ENCODE measurements at regions not wholly inside any gene's neighbourhood (a gene's known extent, or its start where the extent isn't known, plus 50 kb on each side); places are given as distances from the start of the nearest gene placed in this dataset.

GRCh38 chr5:18985171-18985758, 1002.7 kb downstream of the CDH18 start:
- ChIA-PET POLR2A (no interaction called here), CTCF (no interaction called here)
- Mint-ChIP-seq H3K4me1 (no peaks in the 10 kb centered on the region), H3K9me3 (peaks cover 6% of the 10 kb centered on the region), H3K27ac (no peak overlapping the region), H3K36me3 (ENCODE audit: low read depth) (no peaks in the 10 kb centered on the region), H3K27me3 (no peaks in the 10 kb centered on the region), H3K4me3 (no peak overlapping the region)
- no peak for DNase-seq

DNA sequence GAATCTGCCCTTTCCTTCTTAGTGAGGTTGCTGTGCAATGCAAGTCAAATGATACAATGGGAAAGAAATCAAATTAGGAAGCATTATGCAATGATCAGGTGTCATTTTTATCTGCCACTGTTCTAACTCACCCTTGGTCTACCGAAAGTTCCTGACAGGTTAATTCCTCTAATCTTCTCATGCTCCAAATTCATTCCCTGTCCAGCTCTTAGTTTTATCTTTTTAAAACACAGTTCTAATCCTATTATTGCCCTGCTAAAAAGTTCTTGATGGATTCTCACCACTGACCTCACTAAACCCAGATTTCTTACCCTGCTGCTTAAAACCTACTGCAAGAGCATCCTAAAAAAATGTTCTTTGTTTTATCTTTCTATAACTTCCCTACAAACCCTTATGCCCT, 1000.9 kb downstream of the CDH18 start:
- no peak for DNase-seq
- Mint-ChIP-seq H3K4me1 (no peaks in the 10 kb centered on the region), H3K4me3 (no peak overlapping the region), H3K36me3 (ENCODE audit: low read depth) (no peaks in the 10 kb centered on the region), H3K9me3 (peaks cover 6% of the 10 kb centered on the region), H3K27me3 (no peaks in the 10 kb centered on the region), H3K27ac (no peak overlapping the region)
- ChIA-PET POLR2A (no interaction called here), CTCF (no interaction called here)

GRCh38 chr5:18990852-18991251, 997.1 kb downstream of the CDH18 start:
- CTCF ChIA-PET = no interaction called here
- DNase-seq = no peak
- H3K36me3 Mint-ChIP-seq (ENCODE audit: low read depth) = no peaks in the 10 kb centered on the region
- no peaks in the 10 kb centered on the region for H3K27me3 Mint-ChIP-seq
- H3K4me1 Mint-ChIP-seq = no peaks in the 10 kb centered on the region
- H3K27ac Mint-ChIP-seq = no peak overlapping the region
- POLR2A ChIA-PET = no interaction called here
- no peak overlapping the region for H3K4me3 Mint-ChIP-seq
- H3K9me3 Mint-ChIP-seq = no peaks in the 10 kb centered on the region

DNA sequence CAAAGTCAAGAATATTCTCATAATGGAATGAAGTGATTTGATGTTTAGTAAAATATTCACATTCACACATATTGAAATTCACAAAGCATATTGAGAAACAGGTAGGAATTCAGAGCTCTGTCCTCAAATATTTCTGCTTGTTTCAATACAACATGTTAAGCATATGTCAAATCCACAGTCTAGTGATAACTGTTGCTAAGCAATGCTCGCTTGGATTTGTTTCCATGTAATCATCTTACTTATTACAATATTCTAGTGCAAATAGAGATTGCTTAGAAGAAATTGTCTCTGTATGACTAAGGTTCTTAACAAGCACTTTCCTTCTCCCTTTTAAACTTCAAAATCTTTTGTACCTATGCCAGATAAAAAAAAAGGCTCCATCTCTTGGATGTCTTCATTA, 995.7 kb downstream of the CDH18 start:
- DNase-seq = no peak
- ChIA-PET CTCF (no interaction called here), POLR2A (no interaction called here)
- no peaks in the 10 kb centered on the region for H3K9me3 Mint-ChIP-seq
- no peak overlapping the region for H3K27ac Mint-ChIP-seq
- H3K4me3 Mint-ChIP-seq = no peak overlapping the region
- no peaks in the 10 kb centered on the region for H3K27me3 Mint-ChIP-seq
- H3K4me1 Mint-ChIP-seq = no peaks in the 10 kb centered on the region
- H3K36me3 Mint-ChIP-seq (ENCODE audit: low read depth) = no peaks in the 10 kb centered on the region

DNA sequence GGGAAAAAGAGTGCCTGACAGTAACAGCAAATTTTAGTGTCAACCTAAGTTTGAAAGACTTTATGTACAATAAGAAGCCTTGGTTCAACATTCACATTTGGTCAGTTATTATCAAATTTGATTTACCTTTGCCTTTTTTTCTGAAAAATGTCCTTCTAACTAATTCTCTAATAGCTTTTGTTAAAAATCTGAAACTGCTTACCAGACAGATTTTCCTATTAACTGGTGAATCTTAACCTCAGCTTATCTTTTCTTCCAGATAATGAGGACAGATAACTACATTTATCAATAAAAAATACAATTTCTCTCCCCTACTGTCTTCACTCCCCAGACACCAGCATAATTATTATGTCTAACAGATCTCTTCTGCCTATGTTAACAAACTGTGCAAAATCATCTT, 988.5 kb downstream of the CDH18 start:
- CTCF ChIA-PET = no interaction called here
- H3K4me3 Mint-ChIP-seq = no peak overlapping the region

GRCh38 chr5:19001054-19001453, 986.9 kb downstream of the CDH18 start:
- POLR2A ChIA-PET = no interaction called here
- Mint-ChIP-seq H3K4me3 (no peak overlapping the region), H3K4me1 (no peaks in the 10 kb centered on the region), H3K36me3 (ENCODE audit: low read depth) (no peaks in the 10 kb centered on the region), H3K27ac (no peak overlapping the region), H3K9me3 (peaks cover 11% of the 10 kb centered on the region), H3K27me3 (no peaks in the 10 kb centered on the region)
- DNase-seq = no peak
- CTCF ChIA-PET = no interaction called here

More for the DNA sequence above, 988.5 kb downstream of the CDH18 start:
- POLR2A ChIA-PET = no interaction called here
- Mint-ChIP-seq H3K36me3 (ENCODE audit: low read depth) (no peaks in the 10 kb centered on the region), H3K9me3 (peaks cover 6% of the 10 kb centered on the region), H3K27me3 (no peaks in the 10 kb centered on the region), H3K4me1 (no peaks in the 10 kb centered on the region), H3K27ac (no peak overlapping the region)
- no peak for DNase-seq

GRCh38 chr5:19001539-19001938, 986.5 kb downstream of the CDH18 start:
- H3K9me3 Mint-ChIP-seq = peaks cover 11% of the 10 kb centered on the region
- H3K27me3 Mint-ChIP-seq = no peaks in the 10 kb centered on the region
- ChIA-PET CTCF (no interaction called here), POLR2A (no interaction called here)
- DNase-seq = no peak
- H3K4me1 Mint-ChIP-seq = no peaks in the 10 kb centered on the region
- no peak overlapping the region for H3K27ac Mint-ChIP-seq
- no peak overlapping the region for H3K4me3 Mint-ChIP-seq
- no peaks in the 10 kb centered on the region for H3K36me3 Mint-ChIP-seq (ENCODE audit: low read depth)

GRCh38 chr5:19002111-19002510, 985.9 kb downstream of the CDH18 start:
- H3K4me3 Mint-ChIP-seq = no peak overlapping the region

DNA sequence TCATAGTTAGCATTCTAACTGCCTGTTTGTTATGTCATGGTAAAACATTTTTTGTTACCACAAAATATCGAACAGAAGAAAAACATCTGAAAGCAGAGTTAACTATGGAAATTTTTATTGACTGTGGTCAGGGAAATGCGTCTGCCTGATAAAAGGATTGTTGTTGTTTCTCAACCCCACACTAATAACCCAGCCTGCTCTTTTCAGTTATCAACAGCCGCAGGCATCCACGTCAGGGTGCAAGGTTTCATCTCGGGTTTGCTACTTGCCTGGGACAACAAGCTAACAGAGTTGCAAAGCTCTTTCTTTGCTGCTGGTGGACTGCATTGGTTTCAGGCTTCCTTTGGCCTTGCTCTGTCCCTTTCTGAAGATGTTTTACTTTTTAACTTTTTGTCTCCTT, 969.2 kb downstream of the CDH18 start:
- no peaks in the 10 kb centered on the region for H3K27me3 Mint-ChIP-seq
- no peak overlapping the region for H3K4me3 Mint-ChIP-seq
- H3K9me3 Mint-ChIP-seq = peaks cover 8% of the 10 kb centered on the region

More at GRCh38 chr5:19002111-19002510, 985.9 kb downstream of the CDH18 start:
- no peak overlapping the region for H3K27ac Mint-ChIP-seq
- POLR2A ChIA-PET = no interaction called here
- H3K27me3 Mint-ChIP-seq = no peaks in the 10 kb centered on the region
- peaks cover 12% of the 10 kb centered on the region for H3K9me3 Mint-ChIP-seq
- DNase-seq = no peak
- H3K36me3 Mint-ChIP-seq (ENCODE audit: low read depth) = no peaks in the 10 kb centered on the region
- no peaks in the 10 kb centered on the region for H3K4me1 Mint-ChIP-seq
- CTCF ChIA-PET = no interaction called here

DNA sequence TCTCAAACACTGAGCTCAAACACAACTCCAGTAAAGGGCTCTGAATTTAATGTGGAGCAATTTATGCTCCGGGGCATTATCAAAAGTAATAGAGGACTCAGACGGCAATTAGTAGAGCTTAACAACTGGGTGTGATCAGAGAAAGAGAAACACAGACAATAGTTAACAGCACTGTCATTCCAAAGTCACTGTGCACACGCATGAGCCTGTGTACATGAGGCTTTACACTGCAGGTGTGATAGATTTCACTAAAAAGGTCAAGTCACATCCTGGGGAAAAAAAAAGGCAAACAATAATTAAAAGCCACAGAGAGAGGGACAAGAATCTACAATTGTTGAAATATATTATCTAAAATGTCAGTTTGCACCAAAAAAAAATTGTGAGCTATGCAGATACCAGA, 956.5 kb downstream of the CDH18 start:
- H3K4me3 Mint-ChIP-seq = no peak overlapping the region
- H3K9me3 Mint-ChIP-seq = no peaks in the 10 kb centered on the region
- ChIA-PET CTCF (no interaction called here), POLR2A (no interaction called here)
- H3K36me3 Mint-ChIP-seq (ENCODE audit: low read depth) = no peaks in the 10 kb centered on the region
- no peak for DNase-seq
- H3K27ac Mint-ChIP-seq = no peak overlapping the region
- H3K4me1 Mint-ChIP-seq = no peaks in the 10 kb centered on the region
- no peaks in the 10 kb centered on the region for H3K27me3 Mint-ChIP-seq

More for the DNA sequence above, 969.2 kb downstream of the CDH18 start:
- POLR2A ChIA-PET = no interaction called here
- CTCF ChIA-PET = no interaction called here
- no peak for DNase-seq
- no peaks in the 10 kb centered on the region for H3K4me1 Mint-ChIP-seq
- no peak overlapping the region for H3K27ac Mint-ChIP-seq
- H3K36me3 Mint-ChIP-seq (ENCODE audit: low read depth) = no peaks in the 10 kb centered on the region

GRCh38 chr5:19035816-19036215, 952.2 kb downstream of the CDH18 start:
- no peak for DNase-seq
- no peaks in the 10 kb centered on the region for H3K4me1 Mint-ChIP-seq
- POLR2A ChIA-PET = no interaction called here
- no peak overlapping the region for H3K27ac Mint-ChIP-seq
- no peaks in the 10 kb centered on the region for H3K9me3 Mint-ChIP-seq
- no peak overlapping the region for H3K4me3 Mint-ChIP-seq
- H3K27me3 Mint-ChIP-seq = no peaks in the 10 kb centered on the region
- CTCF ChIA-PET = no interaction called here
- H3K36me3 Mint-ChIP-seq (ENCODE audit: low read depth) = no peaks in the 10 kb centered on the region

DNA sequence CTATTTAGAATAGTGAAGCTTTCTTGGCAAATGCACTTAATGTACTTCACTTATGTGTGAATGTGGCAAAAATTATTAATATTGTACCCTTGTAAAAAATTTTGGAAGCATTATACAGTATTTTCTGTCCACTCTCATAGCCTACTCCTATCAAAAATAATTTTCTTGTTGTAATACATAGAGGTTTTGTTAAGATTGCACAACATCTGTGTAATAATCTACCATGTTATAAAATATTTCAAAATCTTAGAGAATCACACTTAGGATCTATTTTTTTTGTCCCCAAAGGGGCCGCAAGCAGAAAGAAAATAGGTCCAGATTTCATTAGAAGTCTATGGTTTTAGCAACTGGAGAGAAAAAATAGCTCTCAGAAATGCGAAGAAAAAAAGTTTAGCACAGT, 945.9 kb downstream of the CDH18 start:
- ChIA-PET POLR2A (no interaction called here), CTCF (no interaction called here)
- no peak overlapping the region for H3K27ac Mint-ChIP-seq
- no peaks in the 10 kb centered on the region for H3K9me3 Mint-ChIP-seq
- no peaks in the 10 kb centered on the region for H3K36me3 Mint-ChIP-seq (ENCODE audit: low read depth)
- no peaks in the 10 kb centered on the region for H3K4me1 Mint-ChIP-seq
- DNase-seq = no peak
- H3K4me3 Mint-ChIP-seq = no peak overlapping the region
- no peaks in the 10 kb centered on the region for H3K27me3 Mint-ChIP-seq

DNA sequence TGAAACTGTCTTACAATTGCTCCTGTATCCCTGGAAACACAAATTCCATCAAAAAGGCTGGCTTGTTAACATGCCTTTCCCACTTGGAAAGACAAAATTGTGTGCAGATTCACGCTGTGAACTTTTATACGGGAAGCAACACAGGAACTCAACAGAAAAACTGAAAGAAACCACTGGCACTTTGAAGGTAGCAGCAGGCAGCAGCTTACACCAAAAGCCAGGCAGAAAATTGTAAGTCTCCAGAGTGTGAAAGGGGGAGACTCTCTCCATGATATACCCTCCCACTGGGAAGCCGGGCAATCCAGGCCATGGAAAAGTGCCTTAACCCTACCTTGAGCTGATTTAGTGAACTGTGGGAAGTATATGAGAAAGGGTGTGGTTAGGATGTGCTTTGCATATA, 943.7 kb downstream of the CDH18 start:
- H3K4me3 Mint-ChIP-seq = no peak overlapping the region
- H3K9me3 Mint-ChIP-seq = peaks cover 7% of the 10 kb centered on the region
- DNase-seq = no peak
- ChIA-PET CTCF (no interaction called here), POLR2A (no interaction called here)
- no peaks in the 10 kb centered on the region for H3K4me1 Mint-ChIP-seq
- H3K36me3 Mint-ChIP-seq (ENCODE audit: low read depth) = no peaks in the 10 kb centered on the region
- no peak overlapping the region for H3K27ac Mint-ChIP-seq
- H3K27me3 Mint-ChIP-seq = no peaks in the 10 kb centered on the region

DNA sequence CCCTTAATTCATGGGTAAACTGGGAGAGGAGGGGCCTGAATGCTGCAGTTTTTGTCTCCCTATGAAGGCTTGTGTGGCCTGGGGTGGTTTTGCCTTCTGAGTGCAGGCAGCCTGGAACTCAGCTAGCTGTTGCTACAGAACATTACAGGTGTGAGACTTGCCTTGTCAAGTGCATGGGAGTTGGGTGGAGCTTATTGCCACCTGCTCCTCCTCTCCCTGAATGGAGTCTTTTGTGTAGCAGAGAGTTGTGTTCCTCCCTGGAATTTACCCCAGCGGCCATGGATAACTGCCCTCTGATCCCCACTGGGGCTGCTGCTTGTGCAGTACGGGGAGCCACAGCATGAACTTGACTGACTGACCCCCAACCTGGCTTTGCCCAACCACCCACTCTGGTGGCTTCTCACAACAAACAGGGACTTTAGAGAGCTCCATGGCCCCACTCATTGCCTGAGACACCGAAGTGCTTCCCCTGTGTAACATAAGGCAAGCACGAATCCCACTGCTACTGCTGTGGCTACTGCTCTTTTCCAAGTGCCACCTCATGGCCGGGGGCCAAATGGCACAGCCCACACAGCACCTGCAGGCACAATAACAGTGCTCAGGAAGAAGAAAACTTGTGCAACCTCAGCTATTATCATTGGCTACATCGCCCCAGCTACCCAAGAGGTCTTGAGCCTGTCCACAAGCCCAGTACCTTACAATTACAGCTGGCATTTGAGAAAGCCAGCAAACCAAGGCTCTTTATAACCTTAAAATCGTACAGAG, 942.9 kb downstream of the CDH18 start:
- H3K4me1 Mint-ChIP-seq = no peaks in the 10 kb centered on the region
- DNase-seq = no peak
- no peaks in the 10 kb centered on the region for H3K27me3 Mint-ChIP-seq
- H3K4me3 Mint-ChIP-seq = no peak overlapping the region
- peaks cover 7% of the 10 kb centered on the region for H3K9me3 Mint-ChIP-seq
- ChIA-PET POLR2A (no interaction called here), CTCF (no interaction called here)
- no peaks in the 10 kb centered on the region for H3K36me3 Mint-ChIP-seq (ENCODE audit: low read depth)
- no peak overlapping the region for H3K27ac Mint-ChIP-seq
